OCI-LY3 (cell line): ENCODE measurements at regions not wholly inside any gene's neighbourhood (a gene's known extent, or its start where the extent isn't known, plus 50 kb on each side); places are given as distances from the start of the nearest gene placed in this dataset.

Experiments
- H2AFZ ChIP-seq: fragments of 200-600, 300-600 bp; shearing (Covaris generic); 2 replicates; pipeline ENCODE4 v1.6.0; 2014; ENCODE audit warnings: antibody characterized with exemption, low read depth, low read length
- H3K27ac ChIP-seq: fragments of 200-600, 300-600 bp; sonication (generic); 2 replicates; pipeline ENCODE4 v1.5.1; 2014; ENCODE audit warnings: mild to moderate bottlenecking, low read length, moderate library complexity, mixed read lengths
- H3K27me3 ChIP-seq: fragments of 200-600, 300-600 bp; sonication (generic); 2 replicates; pipeline ENCODE4 v1.6.1; 2014; ENCODE audit warnings: low read depth, low read length, mixed read lengths
- H3K36me3 ChIP-seq: fragments of 200-600, 300-600 bp; sonication (generic); replicated peaks from 2 replicates; pipeline ENCODE3; 2014; ENCODE audit warnings: low read depth, low read length, mixed read lengths
- H3K4me1 ChIP-seq: fragments of 300-600, 200-600 bp; sonication (generic); 2 replicates; pipeline ENCODE4 v1.6.1; 2014; ENCODE audit warnings: low read length, mixed read lengths
- H3K4me2 ChIP-seq: fragments of 200-600, 300-600 bp; sonication (generic); 2 replicates; pipeline ENCODE4 v1.6.1; 2014; ENCODE audit warnings: low read length, mixed read lengths
- H3K4me3 ChIP-seq: fragments of 300-600, 200-600 bp; sonication (generic); 2 replicates; pipeline ENCODE4 v1.5.1; 2014; ENCODE audit warnings: antibody characterized with exemption, mild to moderate bottlenecking, low read length, moderate library complexity
- H3K79me2 ChIP-seq: fragments of 300-600, 200-600 bp; shearing (Covaris generic); 2 replicates; pipeline ENCODE4 v1.6.1; 2014; ENCODE audit warnings: mild to moderate bottlenecking, low read length, mixed read lengths
- H3K9ac ChIP-seq: fragments of 300-600, 200-600 bp; shearing (Covaris generic); 2 replicates; pipeline ENCODE4 v1.6.0; 2014; ENCODE audit warnings: mild to moderate bottlenecking, low read length, moderate library complexity
- H3K9me3 ChIP-seq: fragments of 200-600, 300-600 bp; shearing (Covaris generic); 2 replicates; pipeline ENCODE4 v1.6.1; 2014; ENCODE audit warnings: low read length, mixed read lengths; ENCODE audit not compliant: insufficient read depth
- H4K20me1 ChIP-seq: fragments of 200-600, 300-600 bp; sonication (generic); 2 replicates; pipeline ENCODE4 v1.6.1; 2016; ENCODE audit warnings: low read length, mixed read lengths; ENCODE audit not compliant: insufficient read depth
- CTCF ChIP-seq: fragments of 200-600, 300-600 bp; sonication (generic); IDR thresholded peaks from 2 replicates; pipeline ENCODE4 v1.5.1; 2014; ENCODE audit warnings: antibody characterized with exemption, low read length, low read depth
- EZH2phosphoT487 ChIP-seq: fragments of 200-600 bp; shearing (Covaris generic); IDR thresholded peaks from 2 replicates; pipeline ENCODE4 v1.6.1; 2018; ENCODE audit warnings: antibody characterized with exemption, mixed run types, low read depth

GRCh38 chr2:168404764-168405163 lies 51.3 kb upstream of the CERS6 start:
- Histone ChIP-seq H3K9me3 (0 out of 2 replicates have a peak, but pooled peaks cover 3% of the 10 kb centered on the region), H3K79me2 (no peaks in the 10 kb centered on the region), H2AFZ (no peak overlapping the region), H3K4me1 (no peaks in the 10 kb centered on the region; the same call in 1 of the 2 replicates), H4K20me1 (no peaks in the 10 kb centered on the region), H3K9ac (no peak overlapping the region), H3K4me3 (no peak overlapping the region), H3K4me2 (no peak overlapping the region), H3K36me3 (no peaks in the 10 kb centered on the region), H3K27ac (no peak overlapping the region), H3K27me3 (no peaks in the 10 kb centered on the region)
- TF ChIP-seq CTCF: no peak
- no peak for TF ChIP-seq EZH2phosphoT487
